ENCODE measurements at regions not wholly inside any gene's neighbourhood (a gene's known extent, or its start where the extent isn't known, plus 50 kb on each side); places are given as distances from the start of the nearest gene placed in this dataset.
A peak's percentile ranks its signal among the peaks of the same experiment; 100 is the strongest.

GRCh38 chr15:98398056-98398455 is 250.3 kb upstream of the IGF1R start:
- DNase-seq: no peak
- 29 to 49% methylated on average over 2 to 4 of the region's 4 CpGs for WGBS, 2 donors (ENCODE audit: low coverage in 1 of 2)
- TF ChIP-seq EP300 (IDR thresholded peaks at IDR 0.05; ENCODE audit: low read depth): no peak
- no peak for TF ChIP-seq CTCF (IDR thresholded peaks at IDR 0.05)
- TF ChIP-seq POLR2A (IDR thresholded peaks at IDR 0.05): no peak
- no peak for TF ChIP-seq POLR2AphosphoS5 (IDR thresholded peaks at IDR 0.05)
- Histone ChIP-seq H3K4me3 (no peak overlapping the region), H3K4me1 (peaks cover 0 to 6% (median 2%) of the 10 kb centered on the region in 4 donors), H3K36me3 (no peaks in the 10 kb centered on the region), H3K27me3 (no peaks in the 10 kb centered on the region), H3K9me3 (no peaks in the 10 kb centered on the region), H3K27ac (no peak overlapping the region)
- intact Hi-C loops (cut with DNase I; ENCODE audit: low total_unique reads) (no loop called here), in situ Hi-C loops (cut with MboI; ENCODE audit: low pct_ligation_motif_present in 1 of 4, low pct_unique_long_range_greater_than_20kb in 1 of 4, low sequenced_read_pairs in 3 of 4) (no loop called here)

GRCh38 chr15:98398886-98399285 is 249.5 kb upstream of the IGF1R start:
- Histone ChIP-seq H3K27me3 (no peaks in the 10 kb centered on the region), H3K4me1 (peaks cover 0 to 6% (median 2%) of the 10 kb centered on the region in 4 donors), H3K9me3 (no peaks in the 10 kb centered on the region), H3K36me3 (no peaks in the 10 kb centered on the region), H3K27ac (no peak overlapping the region), H3K4me3 (no peak overlapping the region)
- WGBS, 2 donors (ENCODE audit: low coverage in 1 of 2): 86% methylated on average over 4 of the region's 4 CpGs; no CpG with 5 or more reads in 1 of the 2 donors
- no peak for TF ChIP-seq CTCF (IDR thresholded peaks at IDR 0.05)
- no peak for TF ChIP-seq EP300 (IDR thresholded peaks at IDR 0.05; ENCODE audit: low read depth)
- TF ChIP-seq POLR2AphosphoS5 (IDR thresholded peaks at IDR 0.05): no peak
- no peak for TF ChIP-seq POLR2A (IDR thresholded peaks at IDR 0.05)
- in situ Hi-C loops (cut with MboI; ENCODE audit: low pct_ligation_motif_present in 1 of 4, low pct_unique_long_range_greater_than_20kb in 1 of 4, low sequenced_read_pairs in 3 of 4) (no loop called here), intact Hi-C loops (cut with DNase I; ENCODE audit: low total_unique reads) (no loop called here)
- DNase-seq: no peak

- TF ChIP-seq EP300 (IDR thresholded peaks at IDR 0.05; ENCODE audit: low read depth) (no peak), CTCF (IDR thresholded peaks at IDR 0.05) (no peak), POLR2AphosphoS5 (IDR thresholded peaks at IDR 0.05) (no peak), POLR2A (IDR thresholded peaks at IDR 0.05) (no peak)
- no peaks in the 10 kb centered on the region for H3K36me3 ChIP-seq
- H3K4me3 ChIP-seq: no peak overlapping the region
- H3K27me3 ChIP-seq: no peaks in the 10 kb centered on the region
- intact Hi-C loops (cut with DNase I; ENCODE audit: low total_unique reads): no loop called here
- in situ Hi-C loops (cut with MboI; ENCODE audit: low pct_ligation_motif_present in 1 of 4, low pct_unique_long_range_greater_than_20kb in 1 of 4, low sequenced_read_pairs in 3 of 4): loop anchor here in 1 of 4 donors (25.0 kb wide), 1 partner anchor 488 kb away; no protein-coding TSS in a partner anchor
- H3K27ac ChIP-seq: no peak overlapping the region
- no peak for DNase-seq
- no peaks in the 10 kb centered on the region for H3K9me3 ChIP-seq
- WGBS, 2 donors (ENCODE audit: low coverage in 1 of 2): 79% methylated on average over 2 of the region's 2 CpGs; no CpG with 5 or more reads in 1 of the 2 donors
- H3K4me1 ChIP-seq: peaks cover 0 to 6% (median 2%) of the 10 kb centered on the region in 4 donors
These were observed 248.2 kb upstream of the IGF1R start for GRCh38 chr15:98400120-98400519.

GRCh38 chr15:98401029-98401428 is 247.3 kb upstream of the IGF1R start:
- 74% methylated on average over 3 of the region's 3 CpGs; no CpG with 5 or more reads in 1 of the 2 donors for WGBS, 2 donors (ENCODE audit: low coverage in 1 of 2)
- intact Hi-C loops (cut with DNase I; ENCODE audit: low total_unique reads) (no loop called here), in situ Hi-C loops (cut with MboI; ENCODE audit: low pct_ligation_motif_present in 1 of 4, low pct_unique_long_range_greater_than_20kb in 1 of 4, low sequenced_read_pairs in 3 of 4) (loop anchor here in 1 of 4 donors (25.0 kb wide), 1 partner anchor 489 kb away; no protein-coding TSS in a partner anchor)
- peak in 1 of 3 donors; percentile 5 for TF ChIP-seq POLR2AphosphoS5 (IDR thresholded peaks at IDR 0.05)
- TF ChIP-seq POLR2A (IDR thresholded peaks at IDR 0.05): no peak
- H3K36me3 ChIP-seq: no peaks in the 10 kb centered on the region
- H3K4me3 ChIP-seq: no peak overlapping the region
- no peak for DNase-seq
- peaks cover 0 to 5% (median 2%) of the 10 kb centered on the region in 4 donors for H3K4me1 ChIP-seq
- H3K27me3 ChIP-seq: no peaks in the 10 kb centered on the region
- no peaks in the 10 kb centered on the region for H3K9me3 ChIP-seq
- no peak overlapping the region for H3K27ac ChIP-seq

- in situ Hi-C loops (cut with MboI; ENCODE audit: low pct_ligation_motif_present in 1 of 4, low pct_unique_long_range_greater_than_20kb in 1 of 4, low sequenced_read_pairs in 3 of 4): loop anchor here in 1 of 4 donors (25.0 kb wide), 1 partner anchor 490 kb away; no protein-coding TSS in a partner anchor
- TF ChIP-seq CTCF (IDR thresholded peaks at IDR 0.05) (no peak), EP300 (IDR thresholded peaks at IDR 0.05; ENCODE audit: low read depth) (no peak), POLR2AphosphoS5 (IDR thresholded peaks at IDR 0.05) (no peak), POLR2A (IDR thresholded peaks at IDR 0.05) (no peak)
- WGBS, 2 donors (ENCODE audit: low coverage in 1 of 2): 78% methylated on average over 3 of the region's 3 CpGs; no CpG with 5 or more reads in 1 of the 2 donors
These were observed 245.9 kb upstream of the IGF1R start for GRCh38 chr15:98402486-98402885.

More at GRCh38 chr15:98402486-98402885, 245.9 kb upstream of the IGF1R start:
- Histone ChIP-seq H3K4me1 (no peaks in the 10 kb centered on the region), H3K36me3 (no peaks in the 10 kb centered on the region), H3K4me3 (no peak overlapping the region), H3K27ac (no peak overlapping the region), H3K27me3 (no peaks in the 10 kb centered on the region), H3K9me3 (no peaks in the 10 kb centered on the region)
- DNase-seq: no peak
- intact Hi-C loops (cut with DNase I; ENCODE audit: low total_unique reads): no loop called here
